Kidney epithelial cell (primary cell): ENCODE measurements at regions not wholly inside any gene's neighbourhood (a gene's known extent, or its start where the extent isn't known, plus 50 kb on each side); places are given as distances from the start of the nearest gene placed in this dataset.

Source experiments
- DNase-seq: peaks from one replicate; pipeline ENCODE4 v3.0.0-alpha.2; 2010; ENCODE audit warnings: low read depth
- H3K27me3 ChIP-seq: 2 replicates; pipeline ENCODE4 v1.6.0; 2011; ENCODE audit warnings: low read length; ENCODE audit not compliant: control insufficient read depth, insufficient read depth
- H3K36me3 ChIP-seq: 2 replicates; pipeline ENCODE4 v1.5.1; 2011; ENCODE audit warnings: low read length; ENCODE audit not compliant: control insufficient read depth, insufficient read depth
- H3K4me3 ChIP-seq: 2 replicates; pipeline ENCODE4 v1.5.1; 2011; ENCODE audit warnings: low read depth, mild to moderate bottlenecking, control low read depth, low read length
- TF ChIP-seq, protein P1 (sequence below): IDR thresholded peaks from 2 replicates; pipeline ENCODE4 v1.5.1; 2011; ENCODE audit warnings: mild to moderate bottlenecking, moderate library complexity, low read length, control low read depth, inconsistent platforms; ENCODE audit not compliant: insufficient read depth, poor library complexity, severe bottlenecking

DNA sequence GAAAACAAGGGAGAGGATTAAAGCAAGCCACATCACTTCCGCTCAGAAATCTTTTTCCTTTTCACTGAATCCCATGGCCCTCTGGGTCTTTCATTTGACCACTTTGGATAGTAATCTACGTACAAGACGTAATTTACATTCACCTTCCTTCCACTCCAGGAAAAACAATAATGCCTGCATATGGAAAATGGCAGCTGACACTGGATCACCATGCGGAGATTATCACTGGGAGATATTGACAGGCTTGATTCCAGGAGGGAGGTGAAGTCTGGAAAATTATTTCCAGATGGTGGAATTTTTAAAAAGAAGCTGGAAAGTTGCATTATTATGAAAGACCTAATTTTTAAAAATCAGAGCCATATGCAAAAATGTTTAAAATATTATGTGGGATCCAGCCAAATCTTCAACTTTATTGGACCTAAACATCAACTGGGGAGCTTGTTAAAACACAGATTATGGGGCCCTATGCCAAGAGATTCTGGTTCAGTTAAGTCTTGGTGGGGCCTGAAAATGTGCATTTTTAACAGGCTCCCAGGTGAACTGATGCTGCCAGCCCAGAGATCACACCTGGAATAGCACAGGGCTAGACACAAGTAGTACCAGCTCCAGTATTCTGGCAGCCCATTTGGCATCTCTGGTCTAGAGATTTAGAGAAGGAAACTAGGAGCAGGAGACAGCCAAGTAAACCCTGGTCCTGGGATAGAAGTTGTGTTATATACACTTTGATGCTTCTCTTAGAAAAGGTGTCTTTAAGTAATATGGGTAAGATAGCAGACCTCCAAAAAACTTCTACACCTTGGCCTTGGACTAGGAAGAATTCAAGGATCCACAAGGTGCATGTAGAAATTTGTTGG, 290.3 kb upstream of the LDB2 start:
- Histone ChIP-seq H3K27me3 (no peaks in the 10 kb centered on the region), H3K36me3 (no peaks in the 10 kb centered on the region), H3K4me3 (no peak overlapping the region)
- TF ChIP-seq, protein P1, sequence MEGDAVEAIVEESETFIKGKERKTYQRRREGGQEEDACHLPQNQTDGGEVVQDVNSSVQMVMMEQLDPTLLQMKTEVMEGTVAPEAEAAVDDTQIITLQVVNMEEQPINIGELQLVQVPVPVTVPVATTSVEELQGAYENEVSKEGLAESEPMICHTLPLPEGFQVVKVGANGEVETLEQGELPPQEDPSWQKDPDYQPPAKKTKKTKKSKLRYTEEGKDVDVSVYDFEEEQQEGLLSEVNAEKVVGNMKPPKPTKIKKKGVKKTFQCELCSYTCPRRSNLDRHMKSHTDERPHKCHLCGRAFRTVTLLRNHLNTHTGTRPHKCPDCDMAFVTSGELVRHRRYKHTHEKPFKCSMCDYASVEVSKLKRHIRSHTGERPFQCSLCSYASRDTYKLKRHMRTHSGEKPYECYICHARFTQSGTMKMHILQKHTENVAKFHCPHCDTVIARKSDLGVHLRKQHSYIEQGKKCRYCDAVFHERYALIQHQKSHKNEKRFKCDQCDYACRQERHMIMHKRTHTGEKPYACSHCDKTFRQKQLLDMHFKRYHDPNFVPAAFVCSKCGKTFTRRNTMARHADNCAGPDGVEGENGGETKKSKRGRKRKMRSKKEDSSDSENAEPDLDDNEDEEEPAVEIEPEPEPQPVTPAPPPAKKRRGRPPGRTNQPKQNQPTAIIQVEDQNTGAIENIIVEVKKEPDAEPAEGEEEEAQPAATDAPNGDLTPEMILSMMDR, result no peak
- no peak for DNase-seq

GRCh38 chr4:17188125-17188524, 289.7 kb upstream of the LDB2 start:
- H3K27me3 ChIP-seq, result no peaks in the 10 kb centered on the region
- H3K36me3 ChIP-seq, result no peaks in the 10 kb centered on the region
- TF ChIP-seq, protein P1, result no peak
- DNase-seq, result no peak
- no peak overlapping the region for H3K4me3 ChIP-seq

DNA sequence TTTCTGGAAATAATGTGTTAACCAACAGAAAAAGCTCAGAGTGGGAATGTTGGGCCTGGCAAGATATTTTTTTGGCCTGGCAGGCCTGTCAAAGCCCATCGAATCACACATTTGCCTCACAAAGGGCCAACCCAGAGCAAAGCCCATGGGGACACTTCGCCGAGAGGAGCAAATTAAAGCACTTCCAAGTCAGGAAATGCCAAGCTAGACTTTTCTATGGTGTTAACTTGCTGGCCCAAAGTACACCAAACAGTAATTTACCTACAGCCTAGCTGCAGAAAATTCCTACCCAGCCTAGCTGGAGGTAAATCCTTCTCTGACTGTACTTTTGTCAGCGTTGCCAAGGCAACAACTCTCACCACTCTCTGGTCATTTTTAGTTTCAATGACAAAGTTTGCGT, 288.6 kb upstream of the LDB2 start:
- Histone ChIP-seq H3K4me3 (no peak overlapping the region), H3K27me3 (no peaks in the 10 kb centered on the region), H3K36me3 (no peaks in the 10 kb centered on the region)
- no peak for DNase-seq
- TF ChIP-seq, protein P1, result no peak

DNA sequence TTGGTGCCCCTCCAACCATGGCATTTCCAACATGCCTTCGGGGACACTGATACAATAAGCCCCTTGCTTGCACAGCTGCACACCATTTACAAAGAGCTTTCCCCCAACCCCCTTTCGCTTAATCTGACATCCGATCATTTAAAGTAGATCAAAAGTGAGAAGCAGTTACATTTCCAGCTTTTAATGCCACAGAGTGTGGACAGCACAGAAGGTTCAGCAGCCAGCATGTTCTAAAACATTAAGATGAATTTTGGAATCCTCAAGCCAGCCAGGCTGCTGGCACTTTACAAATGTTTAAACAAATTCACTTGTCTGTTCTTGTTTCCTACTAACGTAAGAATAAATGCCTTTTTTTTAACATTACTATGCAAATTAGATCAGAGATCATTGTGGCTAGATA, 284.4 kb upstream of the LDB2 start:
- no peak overlapping the region for H3K4me3 ChIP-seq
- H3K27me3 ChIP-seq, result no peaks in the 10 kb centered on the region
- H3K36me3 ChIP-seq, result no peaks in the 10 kb centered on the region
- TF ChIP-seq, protein P1, result no peak
- no peak for DNase-seq

GRCh38 chr4:17174751-17175150, 276.3 kb upstream of the LDB2 start:
- H3K36me3 ChIP-seq, result no peaks in the 10 kb centered on the region
- TF ChIP-seq, protein P1, result no peak
- DNase-seq, result no peak
- H3K27me3 ChIP-seq, result no peaks in the 10 kb centered on the region
- H3K4me3 ChIP-seq, result no peak overlapping the region

DNA sequence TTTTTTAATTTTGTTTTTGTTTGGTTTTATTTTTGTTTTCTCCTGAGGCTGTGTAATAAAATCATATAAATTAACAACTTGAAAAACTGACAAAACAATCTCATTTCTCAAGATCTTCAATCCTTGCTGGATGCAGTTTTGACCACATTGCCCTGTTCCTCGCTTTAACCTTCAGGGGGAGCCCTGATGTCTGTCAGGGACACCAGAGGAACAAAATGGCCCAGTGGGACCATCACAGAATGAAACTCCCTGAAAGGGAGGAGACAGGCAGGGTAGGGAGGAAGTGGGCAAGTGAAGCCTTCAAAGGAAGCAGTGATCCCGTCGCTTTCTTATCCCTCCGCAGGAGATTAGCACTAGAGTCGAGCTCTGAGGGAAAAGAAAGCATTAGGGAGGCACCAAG, 274.9 kb upstream of the LDB2 start:
- no peak for DNase-seq
- H3K4me3 ChIP-seq, result no peak overlapping the region
- TF ChIP-seq, protein P1, result no peak
- H3K27me3 ChIP-seq, result no peaks in the 10 kb centered on the region
- H3K36me3 ChIP-seq, result no peaks in the 10 kb centered on the region
